HL-60 (cell line): ENCODE measurements at regions not wholly inside any gene's neighbourhood (a gene's known extent, or its start where the extent isn't known, plus 50 kb on each side); places are given as distances from the start of the nearest gene placed in this dataset.

ENCODE experiments used
- DNase-seq, 2 experiments: peaks; one replicate each; pipeline ENCODE4 v3.0.0-alpha.2; 2010 to 2020; ENCODE audit warnings: low read depth in 1 of 2, low spot score in 1 of 2
- H3K27ac ChIP-seq: fragments of 250-450 bp; sonication (Bioruptor Pico); replicated peaks from 2 replicates; pipeline ENCODE4 v1.5.1; 2020; ENCODE audit warnings: mild to moderate bottlenecking, moderate library complexity
- H3K27me3 ChIP-seq: fragments of 250-450 bp; sonication (Bioruptor Pico); 2 replicates; pipeline ENCODE4 v1.5.1; 2021; ENCODE audit warnings: mild to moderate bottlenecking, moderate library complexity; ENCODE audit not compliant: insufficient read depth, poor library complexity, severe bottlenecking
- H3K4me3 ChIP-seq: replicated peaks from 2 replicates; pipeline ENCODE4 v1.5.1; 2011; ENCODE audit warnings: mild to moderate bottlenecking, control low read depth, low read length; ENCODE audit not compliant: insufficient read depth
- GABPA ChIP-seq: IDR thresholded peaks from 2 replicates; pipeline ENCODE4 v1.6.1; 2012; ENCODE audit warnings: low read depth
- POLR2AphosphoS5 ChIP-seq: IDR thresholded peaks from 2 replicates; pipeline ENCODE4 v1.6.1; 2012; ENCODE audit warnings: low read depth
- SPI1 ChIP-seq: IDR thresholded peaks from 2 replicates; pipeline ENCODE4 v1.6.1; 2012; ENCODE audit warnings: low read depth, mild to moderate bottlenecking, borderline replicate concordance
- TF ChIP-seq, protein P1 (sequence below): IDR thresholded peaks from 2 replicates; pipeline ENCODE4 v1.6.1; 2012; ENCODE audit warnings: low read depth; ENCODE audit not compliant: insufficient replicate concordance
- TF ChIP-seq, protein P2 (sequence below): IDR thresholded peaks from one replicate; pipeline ENCODE4 v1.5.1; 2011; ENCODE audit warnings: low read length, control low read depth, inconsistent platforms; ENCODE audit not compliant: insufficient read depth

DNA sequence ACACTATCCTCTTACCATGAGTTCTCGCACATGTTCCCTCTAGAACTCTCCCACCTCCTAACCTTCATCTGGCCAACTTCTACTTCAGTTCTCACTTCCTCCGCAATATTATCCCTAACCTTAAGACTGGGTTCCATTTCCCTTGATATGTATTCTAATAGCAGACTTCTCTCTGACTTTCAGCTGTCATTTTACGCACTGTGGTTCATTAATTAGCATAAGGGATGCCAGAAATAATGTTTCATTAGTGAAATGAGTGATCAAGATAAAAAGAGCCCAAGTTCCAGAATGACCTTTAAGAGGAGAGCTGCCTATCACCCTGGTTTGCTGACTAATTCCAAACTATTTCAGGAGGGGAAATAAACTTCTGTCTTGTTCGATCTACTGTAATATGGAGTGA lies 108.6 kb upstream of the CCDC150 start:
- DNase-seq: no peak
- H3K4me3 ChIP-seq: no peak overlapping the region
- TF ChIP-seq, protein P1, sequence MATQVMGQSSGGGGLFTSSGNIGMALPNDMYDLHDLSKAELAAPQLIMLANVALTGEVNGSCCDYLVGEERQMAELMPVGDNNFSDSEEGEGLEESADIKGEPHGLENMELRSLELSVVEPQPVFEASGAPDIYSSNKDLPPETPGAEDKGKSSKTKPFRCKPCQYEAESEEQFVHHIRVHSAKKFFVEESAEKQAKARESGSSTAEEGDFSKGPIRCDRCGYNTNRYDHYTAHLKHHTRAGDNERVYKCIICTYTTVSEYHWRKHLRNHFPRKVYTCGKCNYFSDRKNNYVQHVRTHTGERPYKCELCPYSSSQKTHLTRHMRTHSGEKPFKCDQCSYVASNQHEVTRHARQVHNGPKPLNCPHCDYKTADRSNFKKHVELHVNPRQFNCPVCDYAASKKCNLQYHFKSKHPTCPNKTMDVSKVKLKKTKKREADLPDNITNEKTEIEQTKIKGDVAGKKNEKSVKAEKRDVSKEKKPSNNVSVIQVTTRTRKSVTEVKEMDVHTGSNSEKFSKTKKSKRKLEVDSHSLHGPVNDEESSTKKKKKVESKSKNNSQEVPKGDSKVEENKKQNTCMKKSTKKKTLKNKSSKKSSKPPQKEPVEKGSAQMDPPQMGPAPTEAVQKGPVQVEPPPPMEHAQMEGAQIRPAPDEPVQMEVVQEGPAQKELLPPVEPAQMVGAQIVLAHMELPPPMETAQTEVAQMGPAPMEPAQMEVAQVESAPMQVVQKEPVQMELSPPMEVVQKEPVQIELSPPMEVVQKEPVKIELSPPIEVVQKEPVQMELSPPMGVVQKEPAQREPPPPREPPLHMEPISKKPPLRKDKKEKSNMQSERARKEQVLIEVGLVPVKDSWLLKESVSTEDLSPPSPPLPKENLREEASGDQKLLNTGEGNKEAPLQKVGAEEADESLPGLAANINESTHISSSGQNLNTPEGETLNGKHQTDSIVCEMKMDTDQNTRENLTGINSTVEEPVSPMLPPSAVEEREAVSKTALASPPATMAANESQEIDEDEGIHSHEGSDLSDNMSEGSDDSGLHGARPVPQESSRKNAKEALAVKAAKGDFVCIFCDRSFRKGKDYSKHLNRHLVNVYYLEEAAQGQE: no peak
- no peak for TF ChIP-seq POLR2AphosphoS5
- TF ChIP-seq GABPA: no peak
- TF ChIP-seq, protein P2, sequence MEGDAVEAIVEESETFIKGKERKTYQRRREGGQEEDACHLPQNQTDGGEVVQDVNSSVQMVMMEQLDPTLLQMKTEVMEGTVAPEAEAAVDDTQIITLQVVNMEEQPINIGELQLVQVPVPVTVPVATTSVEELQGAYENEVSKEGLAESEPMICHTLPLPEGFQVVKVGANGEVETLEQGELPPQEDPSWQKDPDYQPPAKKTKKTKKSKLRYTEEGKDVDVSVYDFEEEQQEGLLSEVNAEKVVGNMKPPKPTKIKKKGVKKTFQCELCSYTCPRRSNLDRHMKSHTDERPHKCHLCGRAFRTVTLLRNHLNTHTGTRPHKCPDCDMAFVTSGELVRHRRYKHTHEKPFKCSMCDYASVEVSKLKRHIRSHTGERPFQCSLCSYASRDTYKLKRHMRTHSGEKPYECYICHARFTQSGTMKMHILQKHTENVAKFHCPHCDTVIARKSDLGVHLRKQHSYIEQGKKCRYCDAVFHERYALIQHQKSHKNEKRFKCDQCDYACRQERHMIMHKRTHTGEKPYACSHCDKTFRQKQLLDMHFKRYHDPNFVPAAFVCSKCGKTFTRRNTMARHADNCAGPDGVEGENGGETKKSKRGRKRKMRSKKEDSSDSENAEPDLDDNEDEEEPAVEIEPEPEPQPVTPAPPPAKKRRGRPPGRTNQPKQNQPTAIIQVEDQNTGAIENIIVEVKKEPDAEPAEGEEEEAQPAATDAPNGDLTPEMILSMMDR: no peak
- TF ChIP-seq SPI1: no peak
- H3K27me3 ChIP-seq: no peaks in the 10 kb centered on the region
- no peak overlapping the region for H3K27ac ChIP-seq

GRCh38 chr2:196533772-196534397 lies 105.6 kb upstream of the CCDC150 start:
- no peak for DNase-seq
- Histone ChIP-seq H3K27ac (no peak overlapping the region), H3K27me3 (no peaks in the 10 kb centered on the region), H3K4me3 (no peak overlapping the region)
- TF ChIP-seq, protein P1: no peak
- TF ChIP-seq, protein P2: no peak
- TF ChIP-seq SPI1 (no peak), POLR2AphosphoS5 (no peak), GABPA (no peak)

GRCh38 chr2:196534495-196534894 lies 105.0 kb upstream of the CCDC150 start:
- Histone ChIP-seq H3K27ac (no peak overlapping the region), H3K27me3 (no peaks in the 10 kb centered on the region), H3K4me3 (no peak overlapping the region)
- TF ChIP-seq POLR2AphosphoS5 (no peak), GABPA (no peak), SPI1 (no peak)
- TF ChIP-seq, protein P2: no peak
- DNase-seq: no peak

DNA sequence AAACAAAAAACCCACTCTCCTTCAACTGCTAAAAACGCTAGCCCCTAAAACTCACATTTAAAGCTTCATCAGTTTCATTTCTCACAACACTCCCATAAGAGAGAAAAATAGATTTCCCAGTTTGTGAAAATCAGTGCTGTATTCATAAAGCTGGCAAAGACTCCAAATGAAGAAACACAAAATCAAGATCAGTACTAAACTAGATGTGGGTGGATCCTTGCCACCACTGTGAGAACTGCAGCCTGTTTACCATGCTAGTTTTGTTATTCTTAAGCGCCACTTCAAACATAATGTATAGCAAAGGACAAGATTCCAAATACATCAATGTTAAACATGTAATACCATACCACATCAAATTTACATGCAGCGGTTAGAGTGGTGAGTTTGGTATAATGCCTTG lies 104.5 kb upstream of the CCDC150 start:
- Histone ChIP-seq H3K4me3 (no peak overlapping the region), H3K27ac (no peak overlapping the region), H3K27me3 (no peaks in the 10 kb centered on the region)
- TF ChIP-seq SPI1 (no peak), POLR2AphosphoS5 (no peak), GABPA (no peak)
- TF ChIP-seq, protein P2: no peak
- TF ChIP-seq, protein P1: no peak
- no peak for DNase-seq
